ENCODE measurements at regions not wholly inside any gene's neighbourhood (a gene's known extent, or its start where the extent isn't known, plus 50 kb on each side); places are given as distances from the start of the nearest gene placed in this dataset.

DNA sequence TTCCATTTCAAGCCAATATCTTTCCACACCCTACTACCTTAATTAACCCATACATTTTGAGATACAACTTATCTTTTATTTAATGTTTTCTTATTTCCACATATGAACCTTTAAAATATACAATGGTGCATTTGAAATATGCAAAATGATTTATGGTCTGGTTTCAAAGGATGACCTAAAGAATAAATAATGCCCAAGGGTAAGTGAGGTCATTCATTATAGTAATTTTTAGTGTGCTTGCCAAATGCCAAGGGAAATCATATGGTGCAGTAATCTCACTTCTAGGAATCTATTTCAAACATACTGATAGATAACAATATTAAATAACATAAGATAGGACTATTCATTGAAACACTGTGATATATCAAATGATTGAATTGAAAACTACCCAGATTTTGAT, 1055.4 kb downstream of the AGBL1 start:
- no peaks in the 10 kb centered on the region for H3K4me1 ChIP-seq (ENCODE audit: control insufficient read depth, insufficient read depth, low read length)

More for the DNA sequence above, 1055.4 kb downstream of the AGBL1 start:
- Histone ChIP-seq H3K79me1 (ENCODE audit: low read depth in 1 of 2, low read length in 2 of 2) (no peaks in the 10 kb centered on the region), H2AK5ac (ENCODE audit: low read depth, low read length) (no peak overlapping the region), H3K9me1 (ENCODE audit: insufficient read depth, low read length) (no peaks in the 10 kb centered on the region), H3K27ac (ENCODE audit: insufficient read depth, low read length) (no peak overlapping the region), H2BK5ac (ENCODE audit: low read depth, low read length, poor library complexity, severe bottlenecking) (no peak overlapping the region), H4K5ac (ENCODE audit: low read depth, low read length) (no peak overlapping the region), H3K27me3 (ENCODE audit: control insufficient read depth, insufficient read depth, low read length) (no peaks in the 10 kb centered on the region), H3K4me3 (ENCODE audit: insufficient read depth, low read depth, low read length) (no peak overlapping the region), H2BK15ac (ENCODE audit: low read depth, low read length) (no peak overlapping the region), H3K18ac (ENCODE audit: low read depth, low read length) (no peak overlapping the region), H3K4me2 (ENCODE audit: low read depth, low read length) (no peak overlapping the region), H4K8ac (ENCODE audit: low read depth in 2 of 2, low read length in 2 of 2) (no peak overlapping the region), H3K56ac (ENCODE audit: extremely low read depth, insufficient read depth, low read length) (no peak overlapping the region), H2BK20ac (ENCODE audit: low read depth, low read length) (no peak overlapping the region), H2BK120ac (ENCODE audit: low read depth, low read length) (no peak overlapping the region), H2AFZ (replicated peaks; ENCODE audit: low read length, poor library complexity) (no peak overlapping the region), H3K9ac (ENCODE audit: low read depth, low read length) (no peak overlapping the region), H3K4ac (ENCODE audit: low read depth, low read length) (no peak overlapping the region), H4K91ac (ENCODE audit: insufficient read depth, low read depth, low read length) (no peak overlapping the region), H2AK9ac (replicated peaks; ENCODE audit: low read depth, low read length, poor library complexity) (no peak overlapping the region), H3K9me3 (ENCODE audit: control insufficient read depth, insufficient read depth, low read length) (peaks cover 4% of the 10 kb centered on the region; the same call in 1 of the 2 replicates), H3K23ac (ENCODE audit: low read depth, low read length) (no peak overlapping the region), H3K36me3 (ENCODE audit: control insufficient read depth, insufficient read depth, low read length) (no peaks in the 10 kb centered on the region), H4K20me1 (ENCODE audit: insufficient read depth, low read length) (no peaks in the 10 kb centered on the region), H3K14ac (replicated peaks; ENCODE audit: low read depth, low read length) (no peak overlapping the region)
- intact Hi-C loops (cut with micrococcal nuclease) (no loop called here), dilution Hi-C loops (cut with HindIII; ENCODE audit: low sequenced_read_pairs, unreplicated experiment) (no loop called here), in situ Hi-C loops (cut with MboI; ENCODE audit: low sequenced_read_pairs) (no loop called here)
- CTCF ChIA-PET, result no interaction called here
- DNase-seq, result no peak
- no TSS peak for BruUV-seq (replicated peaks)
- ATAC-seq (ENCODE audit: low read depth), result no peak
- POLR2A ChIA-PET (ENCODE audit: unreplicated experiment), result no interaction called here
- TF ChIP-seq MAZ (IDR thresholded peaks at IDR 0.05; ENCODE audit: borderline replicate concordance, low read depth, low read length) (no peak), SMC3 (IDR thresholded peaks at IDR 0.05; ENCODE audit: low read depth, low read length) (no peak), RAD21 (IDR thresholded peaks at IDR 0.05; ENCODE audit: low read length) (no peak), FOS (IDR thresholded peaks at IDR 0.05; ENCODE audit: low read depth, low read length) (no peak), BHLHE40 (IDR thresholded peaks at IDR 0.05; ENCODE audit: low read depth, low read length) (no peak), NFE2L2 (IDR thresholded peaks at IDR 0.05; ENCODE audit: low read depth, low read length) (no peak), MAFK (IDR thresholded peaks at IDR 0.05; ENCODE audit: low read depth, low read length) (no peak), POLR2A (IDR thresholded peaks at IDR 0.05; ENCODE audit: low read depth, low read length) (no peak), MXI1 (IDR thresholded peaks at IDR 0.05; ENCODE audit: borderline replicate concordance, low read depth, low read length) (no peak), RFX5 (IDR thresholded peaks at IDR 0.05; ENCODE audit: low read depth, low read length) (no peak), RCOR1 (IDR thresholded peaks at IDR 0.05; ENCODE audit: insufficient replicate concordance, low read length) (no peak), CHD1 (IDR thresholded peaks at IDR 0.05; ENCODE audit: low read depth, low read length) (no peak), CEBPB (IDR thresholded peaks at IDR 0.05; ENCODE audit: low read depth, low read length) (no peak)
- TF ChIP-seq, protein P1, sequence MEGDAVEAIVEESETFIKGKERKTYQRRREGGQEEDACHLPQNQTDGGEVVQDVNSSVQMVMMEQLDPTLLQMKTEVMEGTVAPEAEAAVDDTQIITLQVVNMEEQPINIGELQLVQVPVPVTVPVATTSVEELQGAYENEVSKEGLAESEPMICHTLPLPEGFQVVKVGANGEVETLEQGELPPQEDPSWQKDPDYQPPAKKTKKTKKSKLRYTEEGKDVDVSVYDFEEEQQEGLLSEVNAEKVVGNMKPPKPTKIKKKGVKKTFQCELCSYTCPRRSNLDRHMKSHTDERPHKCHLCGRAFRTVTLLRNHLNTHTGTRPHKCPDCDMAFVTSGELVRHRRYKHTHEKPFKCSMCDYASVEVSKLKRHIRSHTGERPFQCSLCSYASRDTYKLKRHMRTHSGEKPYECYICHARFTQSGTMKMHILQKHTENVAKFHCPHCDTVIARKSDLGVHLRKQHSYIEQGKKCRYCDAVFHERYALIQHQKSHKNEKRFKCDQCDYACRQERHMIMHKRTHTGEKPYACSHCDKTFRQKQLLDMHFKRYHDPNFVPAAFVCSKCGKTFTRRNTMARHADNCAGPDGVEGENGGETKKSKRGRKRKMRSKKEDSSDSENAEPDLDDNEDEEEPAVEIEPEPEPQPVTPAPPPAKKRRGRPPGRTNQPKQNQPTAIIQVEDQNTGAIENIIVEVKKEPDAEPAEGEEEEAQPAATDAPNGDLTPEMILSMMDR (conservative IDR thresholded peaks at IDR 0.05; ENCODE audit: low read depth, low read length), result no peak
- TF ChIP-seq, protein P2, sequence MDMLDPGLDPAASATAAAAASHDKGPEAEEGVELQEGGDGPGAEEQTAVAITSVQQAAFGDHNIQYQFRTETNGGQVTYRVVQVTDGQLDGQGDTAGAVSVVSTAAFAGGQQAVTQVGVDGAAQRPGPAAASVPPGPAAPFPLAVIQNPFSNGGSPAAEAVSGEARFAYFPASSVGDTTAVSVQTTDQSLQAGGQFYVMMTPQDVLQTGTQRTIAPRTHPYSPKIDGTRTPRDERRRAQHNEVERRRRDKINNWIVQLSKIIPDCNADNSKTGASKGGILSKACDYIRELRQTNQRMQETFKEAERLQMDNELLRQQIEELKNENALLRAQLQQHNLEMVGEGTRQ (IDR thresholded peaks at IDR 0.05; ENCODE audit: low read depth, low read length), result no peak
- TF ChIP-seq, protein P3, sequence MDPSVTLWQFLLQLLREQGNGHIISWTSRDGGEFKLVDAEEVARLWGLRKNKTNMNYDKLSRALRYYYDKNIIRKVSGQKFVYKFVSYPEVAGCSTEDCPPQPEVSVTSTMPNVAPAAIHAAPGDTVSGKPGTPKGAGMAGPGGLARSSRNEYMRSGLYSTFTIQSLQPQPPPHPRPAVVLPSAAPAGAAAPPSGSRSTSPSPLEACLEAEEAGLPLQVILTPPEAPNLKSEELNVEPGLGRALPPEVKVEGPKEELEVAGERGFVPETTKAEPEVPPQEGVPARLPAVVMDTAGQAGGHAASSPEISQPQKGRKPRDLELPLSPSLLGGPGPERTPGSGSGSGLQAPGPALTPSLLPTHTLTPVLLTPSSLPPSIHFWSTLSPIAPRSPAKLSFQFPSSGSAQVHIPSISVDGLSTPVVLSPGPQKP (IDR thresholded peaks at IDR 0.05; ENCODE audit: borderline replicate concordance, low read depth, low read length), result no peak
